ENCODE measurements at regions not wholly inside any gene's neighbourhood (a gene's known extent, or its start where the extent isn't known, plus 50 kb on each side); places are given as distances from the start of the nearest gene placed in this dataset.
A peak's percentile ranks its signal among the peaks of the same experiment; 100 is the strongest.

- Histone ChIP-seq H3K9me3 (replicated peaks) (no peaks in the 10 kb centered on the region), H3K4me1 (no peaks in the 10 kb centered on the region), H3K27ac (no peak overlapping the region), H3K4me3 (no peak overlapping the region), H3K36me3 (no peaks in the 10 kb centered on the region), H3K27me3 (no peaks in the 10 kb centered on the region)
- DNase-seq, result no peak
These were observed 606.7 kb downstream of the STIM2 start for GRCh38 chr4:27467351-27467750.

GRCh38 chr4:27472364-27472763 lies 611.7 kb downstream of the STIM2 start:
- Histone ChIP-seq H3K4me1 (no peaks in the 10 kb centered on the region), H3K36me3 (no peaks in the 10 kb centered on the region), H3K27me3 (no peaks in the 10 kb centered on the region), H3K27ac (no peak overlapping the region), H3K9me3 (replicated peaks) (no peaks in the 10 kb centered on the region), H3K4me3 (no peak overlapping the region)
- no peak for DNase-seq

GRCh38 chr4:27474691-27475090 lies 614.0 kb downstream of the STIM2 start:
- no peak overlapping the region for H3K27ac ChIP-seq
- no peaks in the 10 kb centered on the region for H3K9me3 ChIP-seq (replicated peaks)
- DNase-seq, result no peak
- H3K4me1 ChIP-seq, result no peaks in the 10 kb centered on the region
- H3K27me3 ChIP-seq, result no peaks in the 10 kb centered on the region
- no peak overlapping the region for H3K4me3 ChIP-seq
- no peaks in the 10 kb centered on the region for H3K36me3 ChIP-seq

GRCh38 chr4:27484216-27484615 lies 623.6 kb downstream of the STIM2 start:
- no peaks in the 10 kb centered on the region; the same call in 1 of the 2 replicates for H3K27me3 ChIP-seq
- H3K4me3 ChIP-seq, result no peak overlapping the region
- DNase-seq, result no peak

GRCh38 chr4:27490315-27490714 lies 629.7 kb downstream of the STIM2 start:
- Histone ChIP-seq H3K36me3 (no peaks in the 10 kb centered on the region), H3K4me3 (no peak overlapping the region), H3K4me1 (no peaks in the 10 kb centered on the region), H3K9me3 (replicated peaks) (no peaks in the 10 kb centered on the region), H3K27me3 (no peaks in the 10 kb centered on the region; the same call in none of the 2 replicates), H3K27ac (no peak overlapping the region)
- no peak for DNase-seq

More at GRCh38 chr4:27484216-27484615, 623.6 kb downstream of the STIM2 start:
- Histone ChIP-seq H3K36me3 (no peaks in the 10 kb centered on the region), H3K27ac (no peak overlapping the region), H3K9me3 (replicated peaks) (no peaks in the 10 kb centered on the region), H3K4me1 (no peaks in the 10 kb centered on the region)

GRCh38 chr4:27490766-27491165 lies 630.1 kb downstream of the STIM2 start:
- Histone ChIP-seq H3K27me3 (no peaks in the 10 kb centered on the region; the same call in 1 of the 2 replicates), H3K36me3 (no peaks in the 10 kb centered on the region), H3K4me3 (no peak overlapping the region), H3K9me3 (replicated peaks) (no peaks in the 10 kb centered on the region), H3K27ac (no peak overlapping the region), H3K4me1 (no peaks in the 10 kb centered on the region)
- no peak for DNase-seq

GRCh38 chr4:27506401-27506800 lies 645.8 kb downstream of the STIM2 start:
- no peaks in the 10 kb centered on the region for H3K9me3 ChIP-seq (replicated peaks)
- H3K27me3 ChIP-seq, result no peaks in the 10 kb centered on the region
- no peak for DNase-seq
- no peak overlapping the region for H3K4me3 ChIP-seq
- H3K36me3 ChIP-seq, result no peaks in the 10 kb centered on the region
- H3K27ac ChIP-seq, result no peak overlapping the region
- H3K4me1 ChIP-seq, result no peaks in the 10 kb centered on the region

- Histone ChIP-seq H3K9me3 (replicated peaks) (no peaks in the 10 kb centered on the region), H3K36me3 (no peaks in the 10 kb centered on the region), H3K4me1 (no peaks in the 10 kb centered on the region), H3K27ac (no peak overlapping the region), H3K4me3 (no peak overlapping the region), H3K27me3 (no peaks in the 10 kb centered on the region)
- no peak for DNase-seq
These were observed 654.1 kb downstream of the STIM2 start for GRCh38 chr4:27514711-27515110.

GRCh38 chr4:27515140-27515539 lies 654.5 kb downstream of the STIM2 start:
- no peak for DNase-seq

GRCh38 chr4:27518876-27519275 lies 658.2 kb downstream of the STIM2 start:
- 0 out of 2 replicates have a peak, but pooled peaks cover 2% of the 10 kb centered on the region for H3K27me3 ChIP-seq
- no peaks in the 10 kb centered on the region for H3K36me3 ChIP-seq
- H3K27ac ChIP-seq, result no peak overlapping the region
- no peak overlapping the region for H3K4me3 ChIP-seq
- H3K9me3 ChIP-seq (replicated peaks), result no peaks in the 10 kb centered on the region
- no peak for DNase-seq
- no peaks in the 10 kb centered on the region for H3K4me1 ChIP-seq

More at GRCh38 chr4:27515140-27515539, 654.5 kb downstream of the STIM2 start:
- Histone ChIP-seq H3K27me3 (no peaks in the 10 kb centered on the region), H3K9me3 (replicated peaks) (no peaks in the 10 kb centered on the region), H3K4me3 (no peak overlapping the region), H3K4me1 (no peaks in the 10 kb centered on the region), H3K27ac (no peak overlapping the region), H3K36me3 (no peaks in the 10 kb centered on the region)

GRCh38 chr4:27524224-27524623 lies 663.6 kb downstream of the STIM2 start:
- Histone ChIP-seq H3K27ac (no peak overlapping the region), H3K36me3 (no peaks in the 10 kb centered on the region), H3K4me3 (no peak overlapping the region), H3K27me3 (0 out of 2 replicates have a peak, but pooled peaks cover 2% of the 10 kb centered on the region), H3K9me3 (replicated peaks) (no peaks in the 10 kb centered on the region), H3K4me1 (no peaks in the 10 kb centered on the region)
- DNase-seq, result no peak

GRCh38 chr4:27534488-27534887 lies 673.8 kb downstream of the STIM2 start:
- no peak for DNase-seq
- no peaks in the 10 kb centered on the region for H3K9me3 ChIP-seq (replicated peaks)
- H3K4me1 ChIP-seq, result peaks cover 6% of the 10 kb centered on the region; the same call in 1 of the 2 replicates

GRCh38 chr4:27568236-27568951 lies 707.8 kb downstream of the STIM2 start:
- 0 out of 2 replicates have a peak, but pooled peaks cover 3% of the 10 kb centered on the region for H3K4me1 ChIP-seq
- H3K36me3 ChIP-seq, result no peaks in the 10 kb centered on the region
- H3K4me3 ChIP-seq, result no peak overlapping the region
- H3K27ac ChIP-seq, result no peak overlapping the region
- H3K9me3 ChIP-seq (replicated peaks), result no peaks in the 10 kb centered on the region
- no peaks in the 10 kb centered on the region for H3K27me3 ChIP-seq
- peak; percentile 13 to 23 for DNase-seq

More at GRCh38 chr4:27534488-27534887, 673.8 kb downstream of the STIM2 start:
- H3K27ac ChIP-seq, result no peak overlapping the region
- H3K36me3 ChIP-seq, result no peaks in the 10 kb centered on the region
- no peak overlapping the region for H3K4me3 ChIP-seq
- no peaks in the 10 kb centered on the region for H3K27me3 ChIP-seq

GRCh38 chr4:27568952-27569319 lies 708.3 kb downstream of the STIM2 start:
- Histone ChIP-seq H3K27ac (no peak overlapping the region), H3K36me3 (no peaks in the 10 kb centered on the region), H3K4me3 (no peak overlapping the region), H3K27me3 (no peaks in the 10 kb centered on the region), H3K4me1 (0 out of 2 replicates have a peak, but pooled peaks cover 3% of the 10 kb centered on the region), H3K9me3 (replicated peaks) (no peaks in the 10 kb centered on the region)
- DNase-seq, result no peak

GRCh38 chr4:27574743-27575142 lies 714.1 kb downstream of the STIM2 start:
- Histone ChIP-seq H3K27me3 (no peaks in the 10 kb centered on the region), H3K27ac (no peak overlapping the region), H3K36me3 (no peaks in the 10 kb centered on the region), H3K4me3 (no peak overlapping the region), H3K4me1 (no peaks in the 10 kb centered on the region), H3K9me3 (replicated peaks) (no peaks in the 10 kb centered on the region)
- no peak for DNase-seq

- DNase-seq, result no peak
- no peaks in the 10 kb centered on the region for H3K27me3 ChIP-seq
- no peak overlapping the region for H3K27ac ChIP-seq
These were observed 717.3 kb downstream of the STIM2 start for GRCh38 chr4:27577951-27578350.

More at GRCh38 chr4:27577951-27578350, 717.3 kb downstream of the STIM2 start:
- Histone ChIP-seq H3K36me3 (no peaks in the 10 kb centered on the region), H3K9me3 (replicated peaks) (no peaks in the 10 kb centered on the region), H3K4me3 (no peak overlapping the region), H3K4me1 (no peaks in the 10 kb centered on the region)

Data from SJCRH30 (cell line).